ENCODE measurements at regions not wholly inside any gene's neighbourhood (a gene's known extent, or its start where the extent isn't known, plus 50 kb on each side); places are given as distances from the start of the nearest gene placed in this dataset.
"Not testable (repeated sequence)": the region's sequence is repeated elsewhere in the genome, so short reads cannot be mapped to it uniquely, and the experiment has no call there.

DNA sequence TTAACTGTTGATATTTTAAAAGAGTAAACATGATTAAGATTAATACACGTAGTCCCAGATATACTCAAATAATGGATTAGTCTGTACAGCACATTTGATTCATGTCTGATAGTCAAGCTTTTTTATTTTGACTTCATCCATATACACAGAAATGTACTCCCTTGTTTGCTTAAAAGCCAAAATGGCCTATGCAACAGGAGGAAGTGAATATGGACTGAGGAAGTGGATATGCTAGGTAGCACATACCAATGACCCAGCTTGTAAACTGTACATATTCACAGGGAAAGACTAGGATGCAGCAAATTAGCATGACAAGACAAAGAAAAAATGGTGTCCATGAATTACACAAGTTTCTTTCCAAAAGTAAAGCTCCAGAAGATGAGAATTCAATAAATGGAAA is 109.7 kb downstream of the CAAP1 start:
- BruUV-seq (replicated peaks): no TSS peak
- in situ Hi-C loops (cut with HindIII; ENCODE audit: low pct_unique_long_range_greater_than_20kb, low sequenced_read_pairs) (no loop called here), intact Hi-C loops (cut with micrococcal nuclease; ENCODE audit: unreplicated experiment) (no loop called here)
- Histone ChIP-seq H3K27ac (ENCODE audit: low read length) (no peak overlapping the region), H3K27me3 (ENCODE audit: control insufficient read depth, insufficient read depth, low read length) (no peaks in the 10 kb centered on the region), H3K4me3 (ENCODE audit: low read depth in 2 of 2, low read length in 2 of 2) (no peak overlapping the region), H3K36me3 (ENCODE audit: control insufficient read depth, insufficient read depth, low read length) (no peaks in the 10 kb centered on the region), H3K4me1 (ENCODE audit: control insufficient read depth, insufficient read depth, low read length) (no peaks in the 10 kb centered on the region), H3K9me3 (ENCODE audit: control insufficient read depth, insufficient read depth, low read depth, low read length) (no peaks in the 10 kb centered on the region)
- POLR2A ChIA-PET: no interaction called here
- CTCF ChIA-PET: no interaction called here
- no peak for DNase-seq (ENCODE audit: low read depth, low spot score)
- TF ChIP-seq, protein P1, sequence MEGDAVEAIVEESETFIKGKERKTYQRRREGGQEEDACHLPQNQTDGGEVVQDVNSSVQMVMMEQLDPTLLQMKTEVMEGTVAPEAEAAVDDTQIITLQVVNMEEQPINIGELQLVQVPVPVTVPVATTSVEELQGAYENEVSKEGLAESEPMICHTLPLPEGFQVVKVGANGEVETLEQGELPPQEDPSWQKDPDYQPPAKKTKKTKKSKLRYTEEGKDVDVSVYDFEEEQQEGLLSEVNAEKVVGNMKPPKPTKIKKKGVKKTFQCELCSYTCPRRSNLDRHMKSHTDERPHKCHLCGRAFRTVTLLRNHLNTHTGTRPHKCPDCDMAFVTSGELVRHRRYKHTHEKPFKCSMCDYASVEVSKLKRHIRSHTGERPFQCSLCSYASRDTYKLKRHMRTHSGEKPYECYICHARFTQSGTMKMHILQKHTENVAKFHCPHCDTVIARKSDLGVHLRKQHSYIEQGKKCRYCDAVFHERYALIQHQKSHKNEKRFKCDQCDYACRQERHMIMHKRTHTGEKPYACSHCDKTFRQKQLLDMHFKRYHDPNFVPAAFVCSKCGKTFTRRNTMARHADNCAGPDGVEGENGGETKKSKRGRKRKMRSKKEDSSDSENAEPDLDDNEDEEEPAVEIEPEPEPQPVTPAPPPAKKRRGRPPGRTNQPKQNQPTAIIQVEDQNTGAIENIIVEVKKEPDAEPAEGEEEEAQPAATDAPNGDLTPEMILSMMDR (IDR thresholded peaks at IDR 0.05): no peak
- no peak for ATAC-seq

DNA sequence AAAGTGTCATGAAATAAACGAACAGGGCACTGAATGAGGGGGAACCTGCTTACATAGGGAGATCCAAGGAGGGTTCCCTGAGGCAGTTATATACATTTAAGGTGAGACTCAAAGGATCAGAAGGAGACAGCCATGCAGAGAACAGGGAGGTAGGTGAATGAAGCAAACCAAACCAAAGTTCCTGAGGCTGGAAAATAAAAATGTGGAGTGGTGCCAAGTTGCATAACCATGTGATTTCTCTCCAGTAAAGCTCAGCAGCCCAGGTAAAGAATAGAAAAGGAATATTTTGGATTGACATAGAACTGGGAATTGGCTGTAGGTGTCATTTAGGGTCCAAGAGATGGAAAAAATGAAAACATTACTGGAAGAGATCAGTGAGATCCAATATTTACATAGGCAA is 110.7 kb downstream of the CAAP1 start:
- ChIA-PET CTCF (no interaction called here), POLR2A (no interaction called here)
- Histone ChIP-seq H3K9me3 (ENCODE audit: control insufficient read depth, insufficient read depth, low read depth, low read length) (no peaks in the 10 kb centered on the region), H3K27me3 (ENCODE audit: control insufficient read depth, insufficient read depth, low read length) (no peaks in the 10 kb centered on the region), H3K4me1 (ENCODE audit: control insufficient read depth, insufficient read depth, low read length) (no peaks in the 10 kb centered on the region), H3K27ac (ENCODE audit: low read length) (no peak overlapping the region), H3K4me3 (ENCODE audit: low read depth in 2 of 2, low read length in 2 of 2) (no peak overlapping the region), H3K36me3 (ENCODE audit: control insufficient read depth, insufficient read depth, low read length) (no peaks in the 10 kb centered on the region)
- ATAC-seq: no peak
- TF ChIP-seq, protein P2, sequence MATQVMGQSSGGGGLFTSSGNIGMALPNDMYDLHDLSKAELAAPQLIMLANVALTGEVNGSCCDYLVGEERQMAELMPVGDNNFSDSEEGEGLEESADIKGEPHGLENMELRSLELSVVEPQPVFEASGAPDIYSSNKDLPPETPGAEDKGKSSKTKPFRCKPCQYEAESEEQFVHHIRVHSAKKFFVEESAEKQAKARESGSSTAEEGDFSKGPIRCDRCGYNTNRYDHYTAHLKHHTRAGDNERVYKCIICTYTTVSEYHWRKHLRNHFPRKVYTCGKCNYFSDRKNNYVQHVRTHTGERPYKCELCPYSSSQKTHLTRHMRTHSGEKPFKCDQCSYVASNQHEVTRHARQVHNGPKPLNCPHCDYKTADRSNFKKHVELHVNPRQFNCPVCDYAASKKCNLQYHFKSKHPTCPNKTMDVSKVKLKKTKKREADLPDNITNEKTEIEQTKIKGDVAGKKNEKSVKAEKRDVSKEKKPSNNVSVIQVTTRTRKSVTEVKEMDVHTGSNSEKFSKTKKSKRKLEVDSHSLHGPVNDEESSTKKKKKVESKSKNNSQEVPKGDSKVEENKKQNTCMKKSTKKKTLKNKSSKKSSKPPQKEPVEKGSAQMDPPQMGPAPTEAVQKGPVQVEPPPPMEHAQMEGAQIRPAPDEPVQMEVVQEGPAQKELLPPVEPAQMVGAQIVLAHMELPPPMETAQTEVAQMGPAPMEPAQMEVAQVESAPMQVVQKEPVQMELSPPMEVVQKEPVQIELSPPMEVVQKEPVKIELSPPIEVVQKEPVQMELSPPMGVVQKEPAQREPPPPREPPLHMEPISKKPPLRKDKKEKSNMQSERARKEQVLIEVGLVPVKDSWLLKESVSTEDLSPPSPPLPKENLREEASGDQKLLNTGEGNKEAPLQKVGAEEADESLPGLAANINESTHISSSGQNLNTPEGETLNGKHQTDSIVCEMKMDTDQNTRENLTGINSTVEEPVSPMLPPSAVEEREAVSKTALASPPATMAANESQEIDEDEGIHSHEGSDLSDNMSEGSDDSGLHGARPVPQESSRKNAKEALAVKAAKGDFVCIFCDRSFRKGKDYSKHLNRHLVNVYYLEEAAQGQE (IDR thresholded peaks at IDR 0.05; ENCODE audit: insufficient read depth in 1 of 2, low read depth in 2 of 2, low read length in 1 of 2): no peak
- no peak for TF ChIP-seq POLR2AphosphoS5 (IDR thresholded peaks at IDR 0.05; ENCODE audit: low read depth, low read length)
- no peak for DNase-seq (ENCODE audit: low read depth, low spot score)
- no TSS peak for BruUV-seq (replicated peaks)
- intact Hi-C loops (cut with micrococcal nuclease; ENCODE audit: unreplicated experiment): no loop called here
- in situ Hi-C loops (cut with HindIII; ENCODE audit: low pct_unique_long_range_greater_than_20kb, low sequenced_read_pairs): no loop called here

DNA sequence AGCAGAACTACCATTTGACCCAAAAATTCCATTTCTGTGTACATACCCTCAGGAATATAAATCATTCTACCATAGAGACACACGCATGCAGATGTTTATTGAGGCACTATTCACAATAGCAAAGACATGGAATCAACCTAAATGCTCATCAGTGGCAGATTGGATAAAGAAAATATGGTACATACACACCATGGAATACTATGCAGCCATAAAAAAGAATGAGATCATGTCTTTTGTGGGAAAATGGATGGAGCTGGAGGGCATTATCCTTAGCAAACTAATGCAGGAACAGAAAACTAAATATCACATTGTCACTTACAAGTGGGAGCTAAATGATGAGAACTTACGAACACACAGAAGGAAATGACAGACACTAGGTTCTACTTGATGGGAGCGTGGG is 112.3 kb downstream of the CAAP1 start:
- CTCF ChIA-PET; ATAC-seq; H3K9me3 ChIP-seq (ENCODE audit: control insufficient read depth, insufficient read depth, low read depth, low read length): not testable (repeated sequence)

DNA sequence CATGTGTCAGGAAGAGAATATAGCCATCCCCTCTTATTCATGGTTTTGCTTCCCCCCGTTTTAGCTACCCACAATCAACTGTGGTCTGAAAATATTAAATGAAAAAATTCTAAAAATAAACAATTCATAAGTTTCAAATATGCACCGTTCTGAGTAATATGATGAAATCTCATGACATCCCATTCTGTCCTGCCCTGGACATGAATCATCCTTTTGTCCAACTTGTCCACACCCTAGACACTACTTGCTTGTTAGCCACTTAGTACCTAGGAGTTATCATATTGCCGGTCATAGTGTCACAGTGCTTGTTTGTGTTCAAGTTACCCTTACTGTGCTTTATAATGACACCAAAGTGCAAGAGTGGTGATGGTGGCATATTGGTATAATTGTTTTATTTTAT is 113.5 kb downstream of the CAAP1 start:
- BruUV-seq (replicated peaks): no TSS peak
- intact Hi-C loops (cut with micrococcal nuclease; ENCODE audit: unreplicated experiment): no loop called here
- DNase-seq (ENCODE audit: low read depth, low spot score) (no peak), ATAC-seq (no peak)
- ChIA-PET POLR2A (no interaction called here), CTCF (no interaction called here)
- in situ Hi-C loops (cut with HindIII; ENCODE audit: low pct_unique_long_range_greater_than_20kb, low sequenced_read_pairs): no loop called here
- Histone ChIP-seq H3K9me3 (ENCODE audit: control insufficient read depth, insufficient read depth, low read depth, low read length) (no peaks in the 10 kb centered on the region), H3K4me1 (ENCODE audit: control insufficient read depth, insufficient read depth, low read length) (no peaks in the 10 kb centered on the region), H3K4me3 (ENCODE audit: low read depth in 2 of 2, low read length in 2 of 2) (no peak overlapping the region), H3K27ac (ENCODE audit: low read length) (no peak overlapping the region), H3K27me3 (ENCODE audit: control insufficient read depth, insufficient read depth, low read length) (no peaks in the 10 kb centered on the region), H3K36me3 (ENCODE audit: control insufficient read depth, insufficient read depth, low read length) (no peaks in the 10 kb centered on the region)
- no peak for TF ChIP-seq SIN3A (IDR thresholded peaks at IDR 0.05; ENCODE audit: borderline replicate concordance, insufficient read depth, low read depth, low read length)
- TF ChIP-seq, protein P1 (IDR thresholded peaks at IDR 0.05): no peak
- TF ChIP-seq, protein P2 (IDR thresholded peaks at IDR 0.05; ENCODE audit: insufficient read depth in 1 of 2, low read depth in 2 of 2, low read length in 1 of 2): no peak
- no peak for TF ChIP-seq POLR2AphosphoS5 (IDR thresholded peaks at IDR 0.05; ENCODE audit: low read depth, low read length)
- no peak for TF ChIP-seq TCF7L2 (IDR thresholded peaks at IDR 0.05; ENCODE audit: low read depth, low read length)

More for the DNA sequence above, 112.3 kb downstream of the CAAP1 start:
- H3K27ac ChIP-seq (ENCODE audit: low read length); intact Hi-C loops (cut with micrococcal nuclease; ENCODE audit: unreplicated experiment); H3K4me3 ChIP-seq (ENCODE audit: low read depth in 2 of 2, low read length in 2 of 2); BruUV-seq (replicated peaks); in situ Hi-C loops (cut with HindIII; ENCODE audit: low pct_unique_long_range_greater_than_20kb, low sequenced_read_pairs); H3K4me1 ChIP-seq (ENCODE audit: control insufficient read depth, insufficient read depth, low read length); H3K36me3 ChIP-seq (ENCODE audit: control insufficient read depth, insufficient read depth, low read length); H3K27me3 ChIP-seq (ENCODE audit: control insufficient read depth, insufficient read depth, low read length); POLR2A ChIA-PET; DNase-seq (ENCODE audit: low read depth, low spot score): not testable (repeated sequence)
